DND-41 (cell line): ENCODE measurements at regions not wholly inside any gene's neighbourhood (a gene's known extent, or its start where the extent isn't known, plus 50 kb on each side); places are given as distances from the start of the nearest gene placed in this dataset.

ENCODE experiments used
- EZH2 ChIP-seq: IDR thresholded peaks from 3 replicates; pipeline ENCODE4 v1.6.1; 2012; ENCODE audit warnings: borderline replicate concordance, low read depth, mild to moderate bottlenecking, moderate library complexity, low read length, inconsistent platforms; ENCODE audit not compliant: severe bottlenecking
- TF ChIP-seq, protein P1 (sequence below): IDR thresholded peaks from 2 replicates; pipeline ENCODE4 v1.5.1; 2012; ENCODE audit warnings: borderline replicate concordance, low read length, moderate library complexity, mild to moderate bottlenecking; ENCODE audit not compliant: poor library complexity, severe bottlenecking; ENCODE audit errors: extremely low read depth

DNA sequence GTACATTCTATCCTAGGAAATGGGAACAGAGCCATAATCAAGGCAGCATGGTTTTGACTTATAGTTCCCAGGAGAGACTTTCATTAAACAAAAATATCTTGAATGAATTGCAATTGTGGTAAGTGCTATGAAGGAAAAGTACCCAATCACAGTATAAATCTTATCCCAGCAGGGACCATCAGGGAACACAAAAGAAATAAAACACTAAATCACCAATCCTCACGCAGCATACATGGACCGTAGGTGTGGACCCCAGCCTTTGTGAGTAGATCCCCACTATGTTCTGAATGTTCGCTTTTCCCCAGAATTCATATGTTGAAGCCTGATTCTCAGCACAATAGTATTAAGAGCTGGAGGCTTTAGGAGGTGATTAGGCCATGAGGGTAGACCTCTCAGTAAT lies 925.0 kb upstream of the RBFOX1 start:
- TF ChIP-seq, protein P1, sequence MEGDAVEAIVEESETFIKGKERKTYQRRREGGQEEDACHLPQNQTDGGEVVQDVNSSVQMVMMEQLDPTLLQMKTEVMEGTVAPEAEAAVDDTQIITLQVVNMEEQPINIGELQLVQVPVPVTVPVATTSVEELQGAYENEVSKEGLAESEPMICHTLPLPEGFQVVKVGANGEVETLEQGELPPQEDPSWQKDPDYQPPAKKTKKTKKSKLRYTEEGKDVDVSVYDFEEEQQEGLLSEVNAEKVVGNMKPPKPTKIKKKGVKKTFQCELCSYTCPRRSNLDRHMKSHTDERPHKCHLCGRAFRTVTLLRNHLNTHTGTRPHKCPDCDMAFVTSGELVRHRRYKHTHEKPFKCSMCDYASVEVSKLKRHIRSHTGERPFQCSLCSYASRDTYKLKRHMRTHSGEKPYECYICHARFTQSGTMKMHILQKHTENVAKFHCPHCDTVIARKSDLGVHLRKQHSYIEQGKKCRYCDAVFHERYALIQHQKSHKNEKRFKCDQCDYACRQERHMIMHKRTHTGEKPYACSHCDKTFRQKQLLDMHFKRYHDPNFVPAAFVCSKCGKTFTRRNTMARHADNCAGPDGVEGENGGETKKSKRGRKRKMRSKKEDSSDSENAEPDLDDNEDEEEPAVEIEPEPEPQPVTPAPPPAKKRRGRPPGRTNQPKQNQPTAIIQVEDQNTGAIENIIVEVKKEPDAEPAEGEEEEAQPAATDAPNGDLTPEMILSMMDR, result no peak
- no peak for TF ChIP-seq EZH2
